Forelimb muscle (tissue), 1 donor: ENCODE measurements at regions not wholly inside any gene's neighbourhood (a gene's known extent, or its start where the extent isn't known, plus 50 kb on each side); places are given as distances from the start of the nearest gene placed in this dataset.

ENCODE experiments used
- DNase-seq: peaks from one replicate; pipeline ENCODE4 v3.0.0-alpha.2; 2013; ENCODE audit warnings: low read depth

GRCh38 chr12:65596514-65597091, 227.7 kb upstream of the HMGA2 start:
- no peak for DNase-seq

GRCh38 chr12:65597527-65597926, 226.8 kb upstream of the HMGA2 start:
- DNase-seq = no peak

- no peak for DNase-seq
Observed at GRCh38 chr12:65598688-65599087, 225.6 kb upstream of the HMGA2 start.

- no peak for DNase-seq
Observed at GRCh38 chr12:65602253-65602609, 222.1 kb upstream of the HMGA2 start.

GRCh38 chr12:65602610-65603295, 221.5 kb upstream of the HMGA2 start:
- DNase-seq = peak; percentile 62

- DNase-seq = no peak
Observed at GRCh38 chr12:65603438-65604351, 220.6 kb upstream of the HMGA2 start.

- DNase-seq = no peak
Observed at GRCh38 chr12:65605019-65605418, 219.3 kb upstream of the HMGA2 start.

- no peak for DNase-seq
Observed at GRCh38 chr12:65606008-65606766, 218.1 kb upstream of the HMGA2 start.

- DNase-seq = no peak
Observed at GRCh38 chr12:65607401-65607841, 216.9 kb upstream of the HMGA2 start.

- DNase-seq = no peak
Observed at GRCh38 chr12:65608319-65608916, 215.9 kb upstream of the HMGA2 start.

- DNase-seq = no peak
Observed at GRCh38 chr12:65609359-65609771, 214.9 kb upstream of the HMGA2 start.

GRCh38 chr12:65611396-65611795, 212.9 kb upstream of the HMGA2 start:
- DNase-seq = no peak

- DNase-seq = no peak
Observed at GRCh38 chr12:65612440-65612839, 211.8 kb upstream of the HMGA2 start.

GRCh38 chr12:65613692-65614091, 210.6 kb upstream of the HMGA2 start:
- DNase-seq = no peak

- DNase-seq = no peak
Observed at GRCh38 chr12:65614259-65614889, 209.9 kb upstream of the HMGA2 start.

- DNase-seq = peak; percentile 59
Observed at GRCh38 chr12:65615118-65615517, 209.2 kb upstream of the HMGA2 start.

GRCh38 chr12:65616022-65616421, 208.3 kb upstream of the HMGA2 start:
- no peak for DNase-seq

- no peak for DNase-seq
Observed at GRCh38 chr12:65618588-65618987, 205.7 kb upstream of the HMGA2 start.

GRCh38 chr12:65619018-65619417, 205.3 kb upstream of the HMGA2 start:
- no peak for DNase-seq

GRCh38 chr12:65620046-65620445, 204.2 kb upstream of the HMGA2 start:
- DNase-seq = no peak

- no peak for DNase-seq
Observed at GRCh38 chr12:65622056-65622455, 202.2 kb upstream of the HMGA2 start.
